BE2C (cell line): ENCODE measurements at regions not wholly inside any gene's neighbourhood (a gene's known extent, or its start where the extent isn't known, plus 50 kb on each side); places are given as distances from the start of the nearest gene placed in this dataset.
A peak's percentile ranks its signal among the peaks of the same experiment; 100 is the strongest.

Source experiments
- DNase-seq: peaks from one replicate; pipeline ENCODE4 v3.0.0-alpha.2; 2020
- H3K27me3 ChIP-seq: fragments of 250-450 bp; sonication (Bioruptor Pico); 2 replicates; pipeline ENCODE4 v1.5.1; 2020; ENCODE audit warnings: mild to moderate bottlenecking
- H3K36me3 ChIP-seq: fragments of 250-450 bp; sonication (Bioruptor Pico); 2 replicates; pipeline ENCODE4 v1.5.1; 2020; ENCODE audit warnings: mild to moderate bottlenecking
- H3K4me1 ChIP-seq: fragments of 250-450 bp; sonication (Bioruptor Pico); 2 replicates; pipeline ENCODE4 v1.5.1; 2020
- H3K4me3 ChIP-seq: 2 replicates; pipeline ENCODE4 v1.5.1; 2011; ENCODE audit warnings: low read depth, low read length
- H3K9me3 ChIP-seq: fragments of 250-450 bp; sonication (Bioruptor Pico); 2 replicates; pipeline ENCODE4 v1.5.1; 2020
- CTCF ChIP-seq: IDR thresholded peaks from 2 replicates; pipeline ENCODE4 v1.5.1; 2012; ENCODE audit warnings: mild to moderate bottlenecking, low read depth, low read length

- TF ChIP-seq CTCF: no peak
- no peak for DNase-seq
- Histone ChIP-seq H3K4me1 (peaks cover 26% of the 10 kb centered on the region), H3K4me3 (no peak overlapping the region), H3K9me3 (no peaks in the 10 kb centered on the region), H3K27me3 (no peaks in the 10 kb centered on the region), H3K36me3 (no peaks in the 10 kb centered on the region)
Measured at GRCh38 chr3:165640031-165640430, 197.2 kb downstream of the BCHE start.

GRCh38 chr3:165638034-165638433 is 199.2 kb downstream of the BCHE start:
- Histone ChIP-seq H3K27me3 (no peaks in the 10 kb centered on the region), H3K9me3 (no peaks in the 10 kb centered on the region), H3K36me3 (no peaks in the 10 kb centered on the region), H3K4me3 (no peak overlapping the region), H3K4me1 (peaks cover 18% of the 10 kb centered on the region)
- DNase-seq: no peak
- TF ChIP-seq CTCF: no peak

- no peaks in the 10 kb centered on the region for H3K27me3 ChIP-seq
- TF ChIP-seq CTCF: no peak
- DNase-seq: no peak
- H3K36me3 ChIP-seq: no peaks in the 10 kb centered on the region
- H3K4me1 ChIP-seq: peaks cover 9% of the 10 kb centered on the region
- no peak overlapping the region for H3K4me3 ChIP-seq
- H3K9me3 ChIP-seq: no peaks in the 10 kb centered on the region; the same call in 1 of the 2 replicates
Measured at GRCh38 chr3:165636684-165637015, 200.6 kb downstream of the BCHE start.

GRCh38 chr3:165635791-165636683 is 201.2 kb downstream of the BCHE start:
- peaks cover 3% of the 10 kb centered on the region for H3K4me1 ChIP-seq

GRCh38 chr3:165624761-165625160 is 212.5 kb downstream of the BCHE start:
- DNase-seq: no peak
- no peaks in the 10 kb centered on the region for H3K27me3 ChIP-seq
- no peak overlapping the region for H3K4me3 ChIP-seq
- no peaks in the 10 kb centered on the region for H3K4me1 ChIP-seq
- peaks cover 4% of the 10 kb centered on the region for H3K9me3 ChIP-seq
- TF ChIP-seq CTCF: peak; percentile 55
- no peaks in the 10 kb centered on the region for H3K36me3 ChIP-seq

More at GRCh38 chr3:165635791-165636683, 201.2 kb downstream of the BCHE start:
- DNase-seq: no peak
- no peak for TF ChIP-seq CTCF
- H3K27me3 ChIP-seq: no peaks in the 10 kb centered on the region
- no peaks in the 10 kb centered on the region; the same call in 1 of the 2 replicates for H3K9me3 ChIP-seq
- H3K4me3 ChIP-seq: no peak overlapping the region
- no peaks in the 10 kb centered on the region for H3K36me3 ChIP-seq

- no peaks in the 10 kb centered on the region for H3K27me3 ChIP-seq
- peak; percentile 20 for TF ChIP-seq CTCF
- no peaks in the 10 kb centered on the region for H3K36me3 ChIP-seq
- H3K9me3 ChIP-seq: peaks cover 4% of the 10 kb centered on the region
- no peak for DNase-seq
- H3K4me1 ChIP-seq: no peaks in the 10 kb centered on the region
- H3K4me3 ChIP-seq: no peak overlapping the region
Measured at GRCh38 chr3:165622356-165622755, 214.9 kb downstream of the BCHE start.
